Stimulated activated CD8-positive, alpha-beta memory T cell treated with anti-CD3 and anti-CD28 coated beads, Interleukin-2, amount 100 ng/mL, for 48 hours (primary cell): ENCODE measurements at regions not wholly inside any gene's neighbourhood (a gene's known extent, or its start where the extent isn't known, plus 50 kb on each side); places are given as distances from the start of the nearest gene placed in this dataset.

Experiments used
- DNase-seq, 2 donors: peaks; one replicate each; pipeline ENCODE4 v3.0.0-alpha.2; 2020; ENCODE audit warnings: low read depth in 2 of 2

GRCh38 chr15:70505936-70506912 lies 257.1 kb downstream of the UACA start:
- DNase-seq = no peak

- no peak for DNase-seq
Measured at GRCh38 chr15:70505411-70505919, 257.9 kb downstream of the UACA start.

DNA sequence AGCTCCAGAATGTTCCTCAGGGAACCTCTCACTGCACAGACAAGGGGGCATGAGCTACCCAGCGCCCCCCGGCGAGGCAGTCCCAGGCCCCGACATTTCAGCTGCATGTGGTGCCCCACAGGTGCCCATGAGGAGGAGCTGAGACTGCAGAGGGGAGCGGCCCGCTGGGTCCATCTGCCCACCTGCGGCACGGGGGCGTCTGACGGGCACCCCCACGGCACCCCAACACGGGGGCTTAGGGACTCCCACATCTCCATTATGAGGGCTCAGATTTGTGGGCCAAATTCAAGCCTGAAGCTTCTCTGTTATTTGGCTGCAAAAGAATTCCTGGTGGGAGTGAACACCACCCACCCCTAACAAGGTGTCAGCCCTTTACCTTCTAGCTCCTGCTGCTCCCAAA lies 258.4 kb downstream of the UACA start:
- no peak for DNase-seq

DNA sequence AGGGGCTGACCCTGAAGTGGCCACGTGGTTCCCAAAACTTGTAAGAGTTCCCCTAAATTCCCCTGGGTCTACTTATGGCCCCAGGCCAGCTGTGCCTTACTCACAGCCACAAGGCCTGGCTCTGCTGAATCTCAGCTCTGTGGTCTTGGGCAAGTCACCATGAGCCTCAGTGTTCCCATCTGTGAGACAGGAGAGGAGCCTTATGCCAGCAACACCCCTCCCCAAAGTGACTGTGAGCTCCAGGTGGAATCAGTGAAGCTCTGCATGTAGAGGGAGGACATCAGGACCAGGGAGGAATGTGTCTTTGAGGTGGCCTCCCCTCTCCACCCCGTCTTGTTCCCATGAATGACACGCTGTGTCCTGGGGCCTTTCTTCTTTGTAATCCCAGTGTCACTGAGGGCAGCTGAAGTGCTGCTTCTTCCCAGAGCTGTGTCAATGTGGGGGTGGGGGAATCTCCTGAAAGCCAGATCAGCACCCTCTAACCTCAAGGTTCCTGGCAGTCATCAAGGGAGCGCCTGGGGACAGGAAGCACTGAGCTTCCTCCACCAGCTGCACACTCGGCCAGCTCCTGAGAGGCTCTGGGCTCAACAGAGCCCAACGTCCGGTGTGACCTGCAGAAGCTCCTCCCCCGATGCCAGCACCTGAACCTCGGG lies 258.9 kb downstream of the UACA start:
- no peak for DNase-seq

DNA sequence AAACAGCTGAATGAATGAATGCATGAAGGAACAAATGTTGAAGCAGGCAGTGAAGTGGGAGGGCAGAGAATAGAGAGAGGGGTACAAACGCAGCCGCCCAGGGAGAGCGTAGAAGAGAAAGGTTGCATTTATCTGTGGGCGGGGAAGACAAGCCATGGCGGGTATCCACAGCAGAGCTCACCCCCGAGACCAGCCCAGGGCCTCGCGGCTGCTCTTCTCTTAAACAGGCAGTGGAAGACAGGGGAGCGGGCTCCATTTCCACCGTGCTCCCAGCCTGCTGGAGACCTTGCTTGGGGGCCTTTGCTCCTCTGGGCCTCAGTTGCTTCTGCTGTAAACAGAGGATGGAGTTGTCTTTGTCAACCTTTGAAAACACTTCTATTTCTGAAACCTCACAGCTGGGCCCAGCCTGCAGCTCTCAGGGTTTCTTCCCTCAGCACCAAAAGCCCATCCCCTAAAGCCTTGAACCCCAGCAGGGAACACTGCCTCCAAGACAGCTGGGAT lies 259.5 kb downstream of the UACA start:
- DNase-seq = no peak

- DNase-seq = no peak
Measured at GRCh38 chr15:70503073-70503745, 260.1 kb downstream of the UACA start.

DNA sequence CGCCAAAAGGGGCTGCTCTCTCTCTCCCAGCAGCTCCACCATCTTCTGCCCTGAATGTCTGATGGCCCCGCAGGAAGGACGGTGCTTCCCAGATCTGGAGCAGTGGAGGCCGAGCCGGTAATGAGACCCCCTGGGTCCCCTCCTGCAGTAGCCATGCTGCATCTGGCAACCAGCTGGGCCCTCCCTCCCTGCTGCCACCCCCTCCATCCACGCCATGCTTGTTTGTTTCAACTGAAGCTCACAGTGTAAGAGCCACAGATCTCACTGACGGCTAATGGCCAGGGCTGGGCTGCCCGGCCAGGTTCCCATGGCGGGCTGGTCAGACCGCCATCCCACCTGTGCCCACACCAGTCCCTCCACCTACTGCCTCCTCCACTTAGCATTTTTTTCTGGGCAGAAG lies 260.8 kb downstream of the UACA start:
- no peak for DNase-seq

DNA sequence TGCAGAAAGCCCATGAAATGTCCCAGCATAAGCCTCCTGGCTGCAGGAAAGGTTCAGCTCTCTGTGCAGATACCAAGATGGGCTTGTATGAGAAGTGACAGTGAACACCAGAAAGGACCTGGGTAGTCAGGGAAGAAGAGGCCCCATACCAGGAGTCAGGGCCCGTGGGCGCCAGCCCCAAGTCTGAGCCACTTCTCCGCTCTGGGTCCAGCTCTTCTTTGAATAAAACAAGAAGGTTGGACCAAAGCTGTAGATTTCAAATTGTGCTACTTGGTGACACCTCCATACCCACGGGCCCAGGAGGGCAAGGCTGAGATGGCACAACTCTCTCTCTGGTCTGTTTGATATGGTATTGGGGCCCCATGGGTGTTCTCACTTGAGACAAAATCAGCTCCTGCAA lies 261.5 kb downstream of the UACA start:
- DNase-seq = no peak

DNA sequence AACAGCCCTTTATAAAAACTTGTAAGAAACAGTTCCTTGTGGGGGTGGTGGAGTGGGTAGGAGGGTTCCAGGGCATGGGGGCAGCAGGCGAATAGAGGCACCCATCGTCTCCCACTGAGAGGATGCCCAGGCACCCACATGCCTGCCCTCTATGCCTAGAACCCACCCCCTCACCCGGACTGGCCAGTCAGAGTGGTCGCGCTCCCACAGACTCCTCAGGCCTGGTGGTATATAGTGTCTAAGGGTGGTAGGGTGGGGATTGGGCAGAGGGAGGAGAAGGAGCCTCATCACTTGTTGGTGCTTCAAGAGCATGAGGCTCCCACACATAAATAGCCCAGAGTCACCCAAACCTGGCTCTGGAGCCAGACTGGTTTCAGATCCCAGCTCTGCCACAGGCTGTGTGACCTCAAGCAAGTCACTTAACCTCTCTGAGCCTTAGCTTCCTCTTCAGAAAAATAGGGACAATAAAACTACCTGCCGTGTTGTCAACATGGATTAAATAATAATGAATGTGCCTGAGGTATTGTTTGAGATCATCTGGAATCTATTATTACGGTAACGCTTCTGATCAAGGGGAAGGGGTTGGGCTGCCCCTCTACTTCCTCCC lies 262.1 kb downstream of the UACA start:
- no peak for DNase-seq

GRCh38 chr15:70499791-70500190 lies 263.6 kb downstream of the UACA start:
- DNase-seq = no peak

DNA sequence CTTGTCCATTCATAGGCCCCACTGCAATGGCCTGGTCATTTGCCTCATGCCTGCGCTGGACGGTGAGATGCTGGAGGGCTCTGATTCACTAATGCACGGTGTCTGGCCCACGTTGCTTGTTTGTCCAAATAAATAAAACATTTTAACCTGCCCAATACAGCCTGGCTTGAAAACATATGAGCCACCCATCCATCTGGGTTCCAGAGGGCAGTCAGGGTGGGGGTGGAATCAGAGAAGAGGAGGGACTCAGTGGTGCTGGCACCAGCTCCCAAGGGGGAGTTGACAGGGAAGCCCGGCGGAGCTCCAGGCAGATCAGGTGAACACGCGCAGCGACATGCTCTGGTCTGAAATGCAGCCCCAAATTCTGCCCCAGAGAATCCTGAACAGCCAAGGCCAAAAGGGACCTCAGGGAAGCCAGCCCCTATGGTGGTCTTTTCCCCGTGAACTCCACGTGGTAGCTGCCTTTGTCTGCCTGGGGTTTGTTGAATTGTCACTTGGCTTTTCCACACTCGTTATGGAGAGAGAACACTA lies 265.2 kb downstream of the UACA start:
- DNase-seq = no peak

DNA sequence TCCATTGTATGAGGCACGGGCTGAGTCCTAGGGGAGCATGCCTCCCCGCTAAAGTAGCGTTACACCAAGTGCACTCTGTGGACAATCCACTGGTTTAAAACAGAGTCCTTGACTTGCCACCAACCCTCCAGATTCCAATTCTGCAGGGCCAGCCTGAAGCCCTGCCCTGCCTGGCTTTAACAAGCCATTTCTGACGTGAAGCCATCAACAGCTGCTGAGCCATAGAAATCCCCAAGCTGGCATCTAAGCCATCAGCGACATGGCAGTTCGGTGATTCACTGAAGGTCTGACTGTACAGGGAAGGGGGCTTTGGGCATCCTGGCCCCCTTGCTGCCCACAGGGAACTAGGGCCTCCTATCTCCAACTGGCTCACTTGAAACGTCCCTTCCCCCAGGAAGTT lies 265.7 kb downstream of the UACA start:
- no peak for DNase-seq

DNA sequence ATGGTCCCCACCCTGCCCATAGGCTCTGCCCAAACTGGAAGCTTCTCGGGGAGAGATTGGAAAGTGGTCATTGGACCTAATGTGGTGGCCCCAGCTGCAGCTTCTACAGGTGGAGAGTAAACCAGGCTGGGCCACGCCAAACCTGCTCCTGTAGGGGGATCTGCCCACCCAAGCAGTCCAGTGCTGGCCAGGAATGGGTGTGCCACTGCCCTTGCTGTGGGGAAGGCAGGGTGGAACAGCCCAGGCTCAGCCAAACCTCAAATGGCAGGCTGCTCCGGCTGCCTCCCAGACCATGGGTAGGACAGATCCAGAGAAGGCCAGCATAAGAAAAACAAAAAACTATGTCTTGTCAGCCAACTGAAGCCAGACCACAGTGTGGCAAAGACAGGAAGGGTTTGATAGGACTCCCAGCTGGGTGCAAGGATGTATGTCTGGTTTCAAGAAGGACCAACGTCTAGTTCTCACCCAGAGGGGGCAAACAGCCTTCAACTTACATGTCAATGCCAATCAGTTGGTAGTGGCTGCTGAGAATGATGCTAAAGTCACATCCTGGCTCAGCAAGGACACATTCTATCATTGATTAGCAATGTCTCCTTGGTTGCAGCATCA lies 267.3 kb downstream of the UACA start:
- no peak for DNase-seq

DNA sequence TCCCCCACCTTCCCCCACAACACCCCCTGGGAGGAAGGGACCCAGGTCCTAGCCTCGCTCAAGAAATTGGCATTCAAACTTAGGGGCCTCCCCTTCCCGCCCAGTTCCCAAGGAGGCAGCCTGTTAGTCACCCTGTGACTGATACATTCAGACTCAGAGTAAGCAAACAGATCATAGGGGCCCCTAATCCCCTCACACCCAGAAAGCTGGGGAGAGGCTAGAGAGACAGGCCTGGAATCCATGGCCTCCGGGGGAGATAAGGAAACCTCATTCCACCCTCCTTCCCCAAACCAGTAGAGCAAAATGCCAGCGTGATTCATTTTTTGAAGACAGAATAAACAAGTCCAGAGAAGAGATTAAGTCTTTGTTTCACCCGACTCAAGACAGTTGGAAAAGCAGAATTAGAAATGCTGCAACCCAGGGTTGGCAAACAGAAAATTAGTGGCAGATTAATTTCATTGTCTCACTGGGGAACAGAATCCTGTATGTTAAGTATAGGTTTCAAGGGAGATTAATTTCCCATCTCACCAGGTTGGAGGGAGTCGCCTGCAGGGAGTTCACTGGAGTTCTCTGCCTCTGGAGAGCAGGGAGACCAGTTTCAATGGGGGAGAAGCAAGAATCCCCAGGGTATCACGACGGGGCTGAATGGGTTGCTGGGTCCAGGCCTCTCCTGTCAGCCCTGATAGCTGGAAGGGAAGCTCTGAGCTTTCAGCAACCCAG lies 268.3 kb downstream of the UACA start:
- no peak for DNase-seq

DNA sequence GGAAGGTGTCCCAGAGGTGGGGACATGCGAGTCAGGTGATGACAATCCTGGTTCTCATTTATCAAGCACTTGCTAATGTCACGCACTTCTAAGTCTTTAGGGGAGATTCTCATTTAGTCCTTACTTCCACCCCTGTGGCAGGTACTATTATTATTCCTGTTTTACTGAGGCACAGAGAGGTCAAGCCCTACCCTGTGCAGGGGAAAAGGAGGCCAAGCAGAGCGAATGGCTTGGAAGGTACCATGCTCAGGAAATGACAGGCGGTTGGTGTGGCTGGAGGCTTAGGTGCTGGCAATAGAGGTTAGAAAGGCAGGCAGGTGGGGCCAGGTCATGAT lies 268.9 kb downstream of the UACA start:
- DNase-seq = no peak

GRCh38 chr15:70493787-70494516 lies 269.4 kb downstream of the UACA start:
- no peak for DNase-seq

DNA sequence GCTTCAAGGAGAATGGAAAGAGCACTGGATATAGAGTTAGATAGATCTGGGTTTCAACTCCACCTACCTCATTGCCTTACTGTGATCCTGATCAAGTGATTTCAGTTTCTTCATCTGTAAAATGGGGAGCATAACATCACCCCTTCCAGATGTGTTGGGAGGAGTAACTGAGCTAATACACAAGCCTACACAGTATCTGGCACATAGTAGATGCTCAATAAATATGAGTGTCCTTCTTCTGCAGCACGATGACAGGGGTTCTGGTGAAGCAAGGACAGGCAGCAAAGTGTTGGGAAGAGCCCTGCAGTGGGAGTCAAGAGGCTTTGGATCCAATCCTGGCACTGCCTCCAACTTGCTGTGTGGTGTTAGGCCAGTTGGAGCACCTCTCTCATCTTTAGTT lies 270.0 kb downstream of the UACA start:
- no peak for DNase-seq

- DNase-seq = peak; percentile 74 to 75
Measured at GRCh38 chr15:70492240-70493177, 270.8 kb downstream of the UACA start.

- no peak for DNase-seq
Measured at GRCh38 chr15:70491641-70492040, 271.7 kb downstream of the UACA start.
